HUES6 (cell line): ENCODE measurements at regions not wholly inside any gene's neighbourhood (a gene's known extent, or its start where the extent isn't known, plus 50 kb on each side); places are given as distances from the start of the nearest gene placed in this dataset.

ENCODE experiments used
- H3K27ac ChIP-seq: 2 replicates; pipeline ENCODE4 v1.7.0; 2013; ENCODE audit warnings: low read depth, mild to moderate bottlenecking, low read length, inconsistent platforms
- H3K27me3 ChIP-seq: 2 replicates; pipeline ENCODE4 v1.6.1; 2013; ENCODE audit warnings: low read length; ENCODE audit not compliant: control insufficient read depth, insufficient read depth
- H3K36me3 ChIP-seq: 2 replicates; pipeline ENCODE4 v1.6.1; 2013; ENCODE audit warnings: low read length; ENCODE audit not compliant: control insufficient read depth, insufficient read depth
- H3K4me1 ChIP-seq: 2 replicates; pipeline ENCODE4 v1.6.1; 2013; ENCODE audit warnings: low read length; ENCODE audit not compliant: control insufficient read depth, insufficient read depth
- H3K4me3 ChIP-seq: 2 replicates; pipeline ENCODE4 v1.5.1; 2013; ENCODE audit warnings: low read depth, low read length
- H3K9ac ChIP-seq: one replicate; pipeline ENCODE4 v1.6.1; 2013; ENCODE audit warnings: mild to moderate bottlenecking, low read length
- H3K9me3 ChIP-seq: 2 replicates; pipeline ENCODE4 v1.6.1; 2013; ENCODE audit warnings: low read depth, low read length; ENCODE audit not compliant: control insufficient read depth, insufficient read depth

- H3K4me1 ChIP-seq, result peaks cover 4% of the 10 kb centered on the region; the same call in 1 of the 2 replicates
Observed at GRCh38 chr12:125225641-125226040, 160.4 kb downstream of the AACS start.

GRCh38 chr12:125228519-125229260 is 163.5 kb downstream of the AACS start:
- H3K36me3 ChIP-seq, result no peaks in the 10 kb centered on the region
- peaks cover 4% of the 10 kb centered on the region; the same call in 1 of the 2 replicates for H3K4me1 ChIP-seq
- no peak overlapping the region for H3K4me3 ChIP-seq
- H3K27ac ChIP-seq, result no peak overlapping the region
- no peaks in the 10 kb centered on the region for H3K9me3 ChIP-seq
- no peak overlapping the region for H3K9ac ChIP-seq
- H3K27me3 ChIP-seq, result no peaks in the 10 kb centered on the region

More at GRCh38 chr12:125225641-125226040, 160.4 kb downstream of the AACS start:
- H3K27me3 ChIP-seq, result no peaks in the 10 kb centered on the region
- no peak overlapping the region for H3K9ac ChIP-seq
- H3K9me3 ChIP-seq, result no peaks in the 10 kb centered on the region
- no peaks in the 10 kb centered on the region for H3K36me3 ChIP-seq
- no peak overlapping the region for H3K27ac ChIP-seq
- H3K4me3 ChIP-seq, result no peak overlapping the region

- Histone ChIP-seq H3K4me3 (no peak overlapping the region), H3K27me3 (no peaks in the 10 kb centered on the region), H3K9ac (no peak overlapping the region), H3K36me3 (no peaks in the 10 kb centered on the region), H3K9me3 (no peaks in the 10 kb centered on the region), H3K4me1 (peaks cover 4% of the 10 kb centered on the region; the same call in 1 of the 2 replicates), H3K27ac (no peak overlapping the region)
Observed at GRCh38 chr12:125229878-125230530, 164.8 kb downstream of the AACS start.

- no peaks in the 10 kb centered on the region for H3K9me3 ChIP-seq
- H3K27ac ChIP-seq, result no peak overlapping the region
- H3K36me3 ChIP-seq, result no peaks in the 10 kb centered on the region
- H3K4me3 ChIP-seq, result no peak overlapping the region
- no peak overlapping the region for H3K9ac ChIP-seq
- peaks cover 3% of the 10 kb centered on the region for H3K4me1 ChIP-seq
- H3K27me3 ChIP-seq, result no peaks in the 10 kb centered on the region
Observed at GRCh38 chr12:125233319-125233718, 168.1 kb downstream of the AACS start.

DNA sequence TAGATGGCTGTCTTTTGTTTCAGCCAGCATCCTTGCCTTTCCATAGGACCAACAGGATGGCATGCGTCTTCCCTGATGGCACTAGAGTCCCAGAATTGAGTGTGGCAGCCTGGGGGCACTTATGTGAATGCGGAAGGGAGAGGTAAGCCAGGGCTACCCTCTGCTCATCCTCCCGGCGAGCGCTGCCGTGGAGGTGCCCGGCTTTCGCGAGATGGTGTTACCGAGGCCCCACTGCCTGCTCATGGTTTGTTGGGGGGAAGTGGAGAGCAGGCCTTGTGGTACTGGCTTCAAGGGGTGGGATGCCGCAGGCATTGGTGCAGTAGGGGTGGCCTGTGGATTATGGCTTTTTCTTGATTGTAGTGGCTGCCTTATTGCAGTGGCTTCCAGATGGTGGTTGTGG is 174.3 kb downstream of the AACS start:
- no peaks in the 10 kb centered on the region for H3K9me3 ChIP-seq
- H3K27ac ChIP-seq, result no peak overlapping the region
- no peak overlapping the region for H3K4me3 ChIP-seq
- no peaks in the 10 kb centered on the region; the same call in 1 of the 2 replicates for H3K4me1 ChIP-seq
- H3K27me3 ChIP-seq, result no peaks in the 10 kb centered on the region
- H3K36me3 ChIP-seq, result peaks cover 2% of the 10 kb centered on the region; the same call in 1 of the 2 replicates
- H3K9ac ChIP-seq, result no peak overlapping the region

- Histone ChIP-seq H3K36me3 (peaks cover 2% of the 10 kb centered on the region; the same call in 1 of the 2 replicates), H3K27me3 (no peaks in the 10 kb centered on the region), H3K9me3 (no peaks in the 10 kb centered on the region), H3K4me3 (no peak overlapping the region), H3K4me1 (peaks cover under 1% of the 10 kb centered on the region), H3K9ac (no peak overlapping the region), H3K27ac (no peak overlapping the region)
Observed at GRCh38 chr12:125240717-125241116, 175.5 kb downstream of the AACS start.

DNA sequence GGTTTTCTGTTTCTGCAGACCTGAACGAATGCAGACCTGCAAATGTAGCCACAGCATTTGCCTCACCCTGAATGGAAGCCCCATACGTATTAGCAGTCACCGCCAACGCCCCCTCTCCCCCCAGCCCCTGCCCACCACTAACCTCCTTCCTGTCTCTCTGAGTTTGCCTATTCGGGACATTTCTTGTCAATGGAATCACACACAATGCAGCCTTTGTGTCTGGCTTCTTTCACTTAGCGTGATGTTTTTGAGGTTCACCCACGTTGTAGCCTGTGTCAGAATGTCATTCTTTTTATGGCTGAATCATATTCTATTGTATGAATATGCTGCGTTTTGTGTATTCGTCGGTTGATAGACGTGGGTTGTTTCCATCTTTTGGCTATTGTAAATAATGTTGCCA is 178.6 kb downstream of the AACS start:
- Histone ChIP-seq H3K36me3 (peaks cover 2% of the 10 kb centered on the region; the same call in 1 of the 2 replicates), H3K4me1 (peaks cover 8% of the 10 kb centered on the region), H3K27me3 (no peaks in the 10 kb centered on the region), H3K27ac (no peak overlapping the region), H3K9ac (no peak overlapping the region), H3K9me3 (no peaks in the 10 kb centered on the region), H3K4me3 (no peak overlapping the region)

DNA sequence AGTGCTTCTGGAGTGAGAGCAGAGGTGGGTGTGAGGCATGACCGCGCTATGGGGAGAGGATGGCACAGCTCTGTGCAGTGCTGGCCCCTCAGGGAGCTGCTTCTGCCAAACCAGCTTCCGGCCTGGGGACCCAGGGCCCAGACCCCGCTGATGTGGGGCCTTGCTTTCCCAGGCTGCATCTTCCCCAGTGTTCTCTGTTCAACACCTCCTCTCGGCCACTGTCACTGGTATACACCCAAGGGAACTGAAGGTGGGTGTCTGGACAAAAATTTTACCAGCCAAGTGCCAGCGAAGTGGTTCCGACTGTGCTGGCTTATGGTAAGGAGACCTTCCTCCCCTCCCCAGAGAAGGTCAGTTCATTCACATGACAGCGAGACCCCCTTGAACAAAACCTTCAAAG is 179.1 kb downstream of the AACS start:
- Histone ChIP-seq H3K36me3 (peaks cover 2% of the 10 kb centered on the region; the same call in 1 of the 2 replicates), H3K9ac (no peak overlapping the region), H3K4me3 (no peak overlapping the region), H3K27me3 (no peaks in the 10 kb centered on the region), H3K27ac (no peak overlapping the region), H3K9me3 (no peaks in the 10 kb centered on the region), H3K4me1 (peaks cover 8% of the 10 kb centered on the region)

GRCh38 chr12:125245581-125246557 is 180.6 kb downstream of the AACS start:
- no peak overlapping the region for H3K4me3 ChIP-seq
- no peaks in the 10 kb centered on the region for H3K9me3 ChIP-seq
- H3K27ac ChIP-seq, result no peak overlapping the region
- H3K36me3 ChIP-seq, result peaks cover 2% of the 10 kb centered on the region; the same call in 1 of the 2 replicates
- peaks cover 8% of the 10 kb centered on the region for H3K4me1 ChIP-seq
- H3K9ac ChIP-seq, result no peak overlapping the region
- no peaks in the 10 kb centered on the region for H3K27me3 ChIP-seq

- H3K27ac ChIP-seq, result no peak overlapping the region
- H3K4me3 ChIP-seq, result no peak overlapping the region
- H3K9ac ChIP-seq, result no peak overlapping the region
- peaks cover 8% of the 10 kb centered on the region for H3K4me1 ChIP-seq
- no peaks in the 10 kb centered on the region for H3K27me3 ChIP-seq
- no peaks in the 10 kb centered on the region; the same call in 1 of the 2 replicates for H3K36me3 ChIP-seq
- H3K9me3 ChIP-seq, result no peaks in the 10 kb centered on the region
Observed at GRCh38 chr12:125247477-125247876, 182.2 kb downstream of the AACS start.
